A673 (cell line): ENCODE measurements at regions not wholly inside any gene's neighbourhood (a gene's known extent, or its start where the extent isn't known, plus 50 kb on each side); places are given as distances from the start of the nearest gene placed in this dataset.

Source experiments
- EZH2 ChIP-seq: fragments of 200-600 bp; sonication (generic); IDR thresholded peaks from 2 replicates; pipeline ENCODE4 v1.6.1; 2017; ENCODE audit warnings: borderline replicate concordance, low read depth, mild to moderate bottlenecking, mixed read lengths, antibody characterized with exemption, low read length; ENCODE audit not compliant: poor library complexity, severe bottlenecking
- TF ChIP-seq, protein P1 (sequence below): fragments of 300-800, 200-600 bp; sonication (generic); conservative IDR thresholded peaks from 2 replicates; pipeline ENCODE4 v1.5.1; 2017; ENCODE audit warnings: low read depth, mild to moderate bottlenecking, antibody characterized with exemption, low read length, moderate library complexity, mixed read lengths

DNA sequence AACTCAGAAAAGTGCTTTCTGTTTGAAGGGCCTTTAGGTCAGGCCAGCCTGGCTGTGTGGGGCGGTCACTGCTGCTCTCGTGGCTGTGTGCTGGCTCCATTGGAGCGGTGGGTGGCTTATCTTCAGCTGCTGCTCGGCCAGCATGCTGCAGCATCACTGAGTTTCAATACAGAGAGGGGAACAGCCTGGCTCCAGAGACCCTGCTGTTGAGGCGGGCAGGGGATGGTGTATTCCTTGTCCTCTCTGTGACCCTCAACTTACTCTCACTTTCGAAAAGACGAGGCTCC, 248.5 kb upstream of the ONECUT1 start:
- TF ChIP-seq EZH2, result no peak
- TF ChIP-seq, protein P1, sequence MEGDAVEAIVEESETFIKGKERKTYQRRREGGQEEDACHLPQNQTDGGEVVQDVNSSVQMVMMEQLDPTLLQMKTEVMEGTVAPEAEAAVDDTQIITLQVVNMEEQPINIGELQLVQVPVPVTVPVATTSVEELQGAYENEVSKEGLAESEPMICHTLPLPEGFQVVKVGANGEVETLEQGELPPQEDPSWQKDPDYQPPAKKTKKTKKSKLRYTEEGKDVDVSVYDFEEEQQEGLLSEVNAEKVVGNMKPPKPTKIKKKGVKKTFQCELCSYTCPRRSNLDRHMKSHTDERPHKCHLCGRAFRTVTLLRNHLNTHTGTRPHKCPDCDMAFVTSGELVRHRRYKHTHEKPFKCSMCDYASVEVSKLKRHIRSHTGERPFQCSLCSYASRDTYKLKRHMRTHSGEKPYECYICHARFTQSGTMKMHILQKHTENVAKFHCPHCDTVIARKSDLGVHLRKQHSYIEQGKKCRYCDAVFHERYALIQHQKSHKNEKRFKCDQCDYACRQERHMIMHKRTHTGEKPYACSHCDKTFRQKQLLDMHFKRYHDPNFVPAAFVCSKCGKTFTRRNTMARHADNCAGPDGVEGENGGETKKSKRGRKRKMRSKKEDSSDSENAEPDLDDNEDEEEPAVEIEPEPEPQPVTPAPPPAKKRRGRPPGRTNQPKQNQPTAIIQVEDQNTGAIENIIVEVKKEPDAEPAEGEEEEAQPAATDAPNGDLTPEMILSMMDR, result no peak
